ENCODE measurements at regions not wholly inside any gene's neighbourhood (a gene's known extent, or its start where the extent isn't known, plus 50 kb on each side); places are given as distances from the start of the nearest gene placed in this dataset.

DNA sequence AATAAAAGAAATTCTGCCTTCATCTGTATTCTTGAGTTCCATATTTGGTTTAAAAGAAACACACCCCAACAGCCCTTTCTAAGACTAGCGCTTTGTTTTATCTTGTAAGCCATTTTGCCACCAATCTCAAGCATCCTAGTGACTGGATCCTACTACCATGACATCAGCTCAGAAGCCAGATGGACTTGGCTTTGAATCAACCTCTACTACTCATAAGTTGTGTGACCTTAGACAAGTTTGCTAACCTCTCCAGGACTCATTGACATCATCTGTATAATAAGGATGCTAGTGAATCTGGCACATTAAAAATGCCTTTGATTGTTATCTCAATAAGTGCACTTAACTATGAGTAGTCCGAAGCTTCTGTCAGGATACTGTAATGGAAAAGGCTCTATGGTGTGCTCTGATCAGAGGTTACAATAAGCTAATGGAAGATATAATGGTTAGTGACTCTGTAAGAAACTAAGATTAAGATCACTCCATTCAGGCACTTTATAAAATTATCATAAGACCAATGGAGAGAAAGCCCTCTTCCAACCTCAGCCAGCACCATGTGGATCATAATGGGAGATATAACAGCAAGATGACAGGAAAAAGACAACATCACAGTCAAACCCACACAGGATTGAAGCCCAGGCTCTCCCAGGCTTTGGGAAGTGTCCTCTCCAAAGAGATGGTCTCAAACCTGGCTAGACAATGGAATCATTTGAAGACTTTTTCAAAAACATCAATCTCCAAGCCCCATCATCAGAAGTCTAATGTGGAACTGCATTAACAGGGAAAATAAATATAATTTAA, 180.6 kb upstream of the MIR17HG start:
- Histone ChIP-seq H3K4me1 (replicated peaks) (no peaks in the 10 kb centered on the region), H3K27ac (no peak overlapping the region), H3K9me3 (no peaks in the 10 kb centered on the region), H3K27me3 (replicated peaks; ENCODE audit: insufficient read depth) (no peaks in the 10 kb centered on the region), H3K4me3 (no peak overlapping the region), H3K36me3 (no peaks in the 10 kb centered on the region)
- DNase-seq (ENCODE audit: low spot score), result no peak
- intact Hi-C loops (cut with DNase I), result no loop called here
- 89% methylated on average over 2 of the region's 2 CpGs for WGBS
- TF ChIP-seq, protein P1, sequence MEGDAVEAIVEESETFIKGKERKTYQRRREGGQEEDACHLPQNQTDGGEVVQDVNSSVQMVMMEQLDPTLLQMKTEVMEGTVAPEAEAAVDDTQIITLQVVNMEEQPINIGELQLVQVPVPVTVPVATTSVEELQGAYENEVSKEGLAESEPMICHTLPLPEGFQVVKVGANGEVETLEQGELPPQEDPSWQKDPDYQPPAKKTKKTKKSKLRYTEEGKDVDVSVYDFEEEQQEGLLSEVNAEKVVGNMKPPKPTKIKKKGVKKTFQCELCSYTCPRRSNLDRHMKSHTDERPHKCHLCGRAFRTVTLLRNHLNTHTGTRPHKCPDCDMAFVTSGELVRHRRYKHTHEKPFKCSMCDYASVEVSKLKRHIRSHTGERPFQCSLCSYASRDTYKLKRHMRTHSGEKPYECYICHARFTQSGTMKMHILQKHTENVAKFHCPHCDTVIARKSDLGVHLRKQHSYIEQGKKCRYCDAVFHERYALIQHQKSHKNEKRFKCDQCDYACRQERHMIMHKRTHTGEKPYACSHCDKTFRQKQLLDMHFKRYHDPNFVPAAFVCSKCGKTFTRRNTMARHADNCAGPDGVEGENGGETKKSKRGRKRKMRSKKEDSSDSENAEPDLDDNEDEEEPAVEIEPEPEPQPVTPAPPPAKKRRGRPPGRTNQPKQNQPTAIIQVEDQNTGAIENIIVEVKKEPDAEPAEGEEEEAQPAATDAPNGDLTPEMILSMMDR (IDR thresholded peaks at IDR 0.05), result no peak
- TF ChIP-seq POLR2A (IDR thresholded peaks at IDR 0.05) (no peak), POLR2AphosphoS5 (IDR thresholded peaks at IDR 0.05) (no peak)

DNA sequence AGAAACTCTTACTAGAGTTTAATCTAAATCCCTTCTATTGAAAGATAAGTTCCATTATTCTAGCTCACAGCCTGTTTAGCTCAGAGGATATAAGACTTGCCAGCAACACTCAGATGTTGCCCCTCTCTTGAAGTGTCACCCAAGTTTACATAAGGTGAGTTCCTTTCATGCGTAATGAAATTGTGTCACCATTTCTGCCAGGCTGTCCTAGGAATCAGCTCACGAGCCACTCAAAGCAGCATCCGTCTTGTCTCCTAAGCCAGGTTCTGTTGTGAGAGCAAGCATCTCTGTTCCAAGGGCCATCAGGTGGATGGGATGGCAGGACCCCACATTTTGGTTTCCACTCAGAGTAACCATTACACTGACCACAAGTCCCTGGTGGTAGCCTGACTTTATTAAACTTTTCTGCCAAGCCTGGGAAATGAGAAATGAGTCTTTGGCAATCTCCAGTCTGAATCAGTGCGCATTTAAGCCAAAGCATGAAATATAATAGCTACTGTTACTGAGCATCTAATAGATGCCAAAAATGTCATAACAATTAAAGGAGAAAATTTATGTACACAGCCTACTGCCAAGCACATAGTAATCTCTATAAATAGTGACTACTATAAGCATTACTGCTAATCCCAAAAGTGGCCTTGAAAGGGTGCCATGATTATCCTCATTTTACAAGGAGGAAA, 179.6 kb upstream of the MIR17HG start:
- 13% methylated on average over 4 of the region's 4 CpGs for WGBS
- Histone ChIP-seq H3K36me3 (no peaks in the 10 kb centered on the region), H3K27me3 (replicated peaks; ENCODE audit: insufficient read depth) (no peaks in the 10 kb centered on the region), H3K4me3 (no peak overlapping the region), H3K4me1 (replicated peaks) (no peaks in the 10 kb centered on the region), H3K27ac (no peak overlapping the region), H3K9me3 (no peaks in the 10 kb centered on the region)
- no peak for TF ChIP-seq POLR2A (IDR thresholded peaks at IDR 0.05)
- TF ChIP-seq, protein P1 (IDR thresholded peaks at IDR 0.05), result no peak
- peak; percentile 16 for TF ChIP-seq POLR2AphosphoS5 (IDR thresholded peaks at IDR 0.05)
- DNase-seq (ENCODE audit: low spot score), result no peak
- intact Hi-C loops (cut with DNase I), result no loop called here

DNA sequence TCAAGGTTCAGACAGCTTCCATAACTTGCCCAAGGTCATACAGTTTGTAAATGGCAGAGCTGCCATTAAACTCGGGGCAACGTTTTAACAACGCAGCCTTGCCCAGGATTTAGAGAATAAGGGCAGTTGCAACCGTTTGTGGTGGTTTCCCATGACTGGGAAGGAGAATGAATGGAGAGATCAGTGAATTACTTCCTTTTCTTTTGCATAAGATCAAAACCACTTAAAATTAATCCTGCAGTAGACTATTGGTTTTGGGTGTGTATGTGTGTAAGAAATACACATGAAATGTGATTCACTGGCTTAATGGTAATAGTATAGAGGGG, 179.1 kb upstream of the MIR17HG start:
- WGBS, result 4% methylated on average over 4 of the region's 4 CpGs
- Histone ChIP-seq H3K9me3 (no peaks in the 10 kb centered on the region), H3K27ac (no peak overlapping the region), H3K4me1 (replicated peaks) (no peaks in the 10 kb centered on the region), H3K36me3 (no peaks in the 10 kb centered on the region), H3K4me3 (no peak overlapping the region), H3K27me3 (replicated peaks; ENCODE audit: insufficient read depth) (no peaks in the 10 kb centered on the region)
- TF ChIP-seq POLR2A (IDR thresholded peaks at IDR 0.05) (no peak), POLR2AphosphoS5 (IDR thresholded peaks at IDR 0.05) (no peak)
- TF ChIP-seq, protein P1 (IDR thresholded peaks at IDR 0.05), result no peak
- DNase-seq (ENCODE audit: low spot score), result no peak
- intact Hi-C loops (cut with DNase I), result no loop called here

DNA sequence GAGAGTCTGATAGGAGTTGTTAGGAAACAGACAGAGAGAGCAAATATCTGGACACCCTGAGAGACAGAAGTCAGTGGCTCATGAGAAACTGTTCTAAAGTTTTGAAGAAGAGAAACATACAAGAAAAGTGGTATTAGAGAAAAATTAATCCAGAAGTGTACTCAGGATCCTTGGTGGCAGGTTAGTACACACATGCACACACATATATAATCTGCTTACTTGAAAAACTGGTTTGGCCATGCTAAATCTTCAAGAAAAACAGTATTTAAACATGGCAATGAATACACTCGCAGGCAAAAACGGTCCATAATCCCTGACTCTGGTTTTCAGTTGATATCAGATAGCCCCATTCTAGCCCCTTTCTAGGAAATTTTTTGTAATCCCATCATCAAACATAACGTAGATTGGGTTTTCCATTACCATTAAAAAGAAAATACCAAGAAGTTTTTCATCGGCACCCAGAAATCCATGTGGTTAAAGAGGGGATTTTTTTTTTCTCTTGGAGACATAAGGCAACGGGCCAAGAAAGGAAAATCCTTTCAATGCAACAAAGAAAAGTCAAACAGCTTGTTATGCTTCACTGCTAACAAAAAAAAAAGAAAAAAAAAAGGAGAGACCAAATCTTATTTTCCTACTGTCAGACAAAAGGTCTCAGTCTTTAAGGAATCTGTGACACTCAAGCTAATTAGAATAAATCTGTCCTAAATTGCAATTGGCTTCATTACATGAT, 178.0 kb upstream of the MIR17HG start:
- intact Hi-C loops (cut with DNase I), result no loop called here
- Histone ChIP-seq H3K36me3 (no peaks in the 10 kb centered on the region), H3K27me3 (replicated peaks; ENCODE audit: insufficient read depth) (no peaks in the 10 kb centered on the region), H3K9me3 (no peaks in the 10 kb centered on the region), H3K4me1 (replicated peaks) (no peaks in the 10 kb centered on the region), H3K4me3 (no peak overlapping the region), H3K27ac (no peak overlapping the region)
- DNase-seq (ENCODE audit: low spot score), result no peak
- TF ChIP-seq, protein P1 (IDR thresholded peaks at IDR 0.05), result no peak
- 43% methylated on average over 5 of the region's 5 CpGs for WGBS

Measured in prostate gland (tissue), 2 donors.